ENCODE measurements at regions not wholly inside any gene's neighbourhood (a gene's known extent, or its start where the extent isn't known, plus 50 kb on each side); places are given as distances from the start of the nearest gene placed in this dataset.

GRCh38 chr13:34583181-34583580 is 358.9 kb upstream of the NBEA start:
- no peaks in the 10 kb centered on the region for H3K36me3 ChIP-seq (replicated peaks in 1 of 2; ENCODE audit: control insufficient read depth in 1 of 2, insufficient read depth in 2 of 2, low read length in 2 of 2)
- H3K9ac ChIP-seq (ENCODE audit: insufficient read depth, low read length, poor library complexity, severe bottlenecking) = no peak overlapping the region
- WGBS (ENCODE audit: insufficient coverage) = no CpG with 5 or more reads among the region's 1 CpG
- H3K27me3 ChIP-seq (ENCODE audit: control insufficient read depth in 2 of 2, insufficient read depth in 2 of 2, low read length in 2 of 2) = no peaks in the 10 kb centered on the region
- Mint-ChIP-seq H3K9me3 (peaks cover 1 to 17% (median 6%) of the 10 kb centered on the region in 7 donors), H3K27me3 (ENCODE audit: low read depth in 3 of 3) (peaks cover 0 to 2% (median 0%) of the 10 kb centered on the region in 3 donors), H3K27ac (no peak overlapping the region), H3K4me1 (no peaks in the 10 kb centered on the region), H3K4me3 (no peak overlapping the region), H3K36me3 (no peaks in the 10 kb centered on the region)
- H3K4me1 ChIP-seq (ENCODE audit: control insufficient read depth in 1 of 2, insufficient read depth in 2 of 2, low read length in 2 of 2) = no peaks in the 10 kb centered on the region
- intact Hi-C loops (cut with micrococcal nuclease) = no loop called here
- no peaks in the 10 kb centered on the region for H3K79me2 ChIP-seq (ENCODE audit: insufficient read depth, low read length)
- no peak overlapping the region for H3K4me3 ChIP-seq (replicated peaks in 1 of 3; ENCODE audit: low read depth in 2 of 3, low read length in 3 of 3)
- no peak overlapping the region for H3K4me2 ChIP-seq (replicated peaks; ENCODE audit: extremely low read depth, low read length, poor library complexity, severe bottlenecking)
- no peak for DNase-seq
- H2AFZ ChIP-seq (ENCODE audit: insufficient read depth, low read depth, low read length, poor library complexity, severe bottlenecking) = no peak overlapping the region
- no peaks in the 10 kb centered on the region for H4K20me1 ChIP-seq (ENCODE audit: insufficient read depth, low read length)
- TF ChIP-seq CTCF (IDR thresholded peaks at IDR 0.05) = no peak
- H3K9me3 ChIP-seq (replicated peaks in 1 of 2; ENCODE audit: control insufficient read depth in 1 of 2, insufficient read depth in 1 of 2, low read length in 2 of 2) = peaks cover 0 to 9% of the 10 kb centered on the region in 2 donors
- H3K27ac ChIP-seq (ENCODE audit: low read depth in 1 of 2, low read length in 2 of 2) = no peak overlapping the region

GRCh38 chr13:34587576-34587975 is 354.5 kb upstream of the NBEA start:
- Mint-ChIP-seq H3K4me3 (no peak overlapping the region), H3K4me1 (no peaks in the 10 kb centered on the region), H3K36me3 (no peaks in the 10 kb centered on the region), H3K27me3 (ENCODE audit: low read depth in 3 of 3) (no peaks in the 10 kb centered on the region), H3K9me3 (peaks cover 4 to 19% (median 9%) of the 10 kb centered on the region in 7 donors), H3K27ac (no peak overlapping the region)
- no peak for TF ChIP-seq CTCF (IDR thresholded peaks at IDR 0.05)
- H3K4me2 ChIP-seq (replicated peaks; ENCODE audit: extremely low read depth, low read length, poor library complexity, severe bottlenecking) = no peak overlapping the region
- H3K9me3 ChIP-seq (replicated peaks in 1 of 2; ENCODE audit: control insufficient read depth in 1 of 2, insufficient read depth in 1 of 2, low read length in 2 of 2) = peaks cover 5 to 16% of the 10 kb centered on the region in 2 donors
- H3K4me3 ChIP-seq (replicated peaks in 1 of 3; ENCODE audit: low read depth in 2 of 3, low read length in 3 of 3) = no peak overlapping the region
- H4K20me1 ChIP-seq (ENCODE audit: insufficient read depth, low read length) = no peaks in the 10 kb centered on the region
- H3K27me3 ChIP-seq (ENCODE audit: control insufficient read depth in 2 of 2, insufficient read depth in 2 of 2, low read length in 2 of 2) = no peaks in the 10 kb centered on the region
- no peak overlapping the region for H2AFZ ChIP-seq (ENCODE audit: insufficient read depth, low read depth, low read length, poor library complexity, severe bottlenecking)
- H3K27ac ChIP-seq (ENCODE audit: low read depth in 1 of 2, low read length in 2 of 2) = no peak overlapping the region
- no peak overlapping the region for H3K9ac ChIP-seq (ENCODE audit: insufficient read depth, low read length, poor library complexity, severe bottlenecking)
- DNase-seq = no peak
- H3K36me3 ChIP-seq (replicated peaks in 1 of 2; ENCODE audit: control insufficient read depth in 1 of 2, insufficient read depth in 2 of 2, low read length in 2 of 2) = no peaks in the 10 kb centered on the region
- intact Hi-C loops (cut with micrococcal nuclease) = no loop called here
- no CpG with 5 or more reads among the region's 3 CpGs for WGBS (ENCODE audit: insufficient coverage)
- no peaks in the 10 kb centered on the region for H3K4me1 ChIP-seq (ENCODE audit: control insufficient read depth in 1 of 2, insufficient read depth in 2 of 2, low read length in 2 of 2)
- no peaks in the 10 kb centered on the region for H3K79me2 ChIP-seq (ENCODE audit: insufficient read depth, low read length)
